ENCODE measurements at regions not wholly inside any gene's neighbourhood (a gene's known extent, or its start where the extent isn't known, plus 50 kb on each side); places are given as distances from the start of the nearest gene placed in this dataset.
"Not testable (repeated sequence)": the region's sequence is repeated elsewhere in the genome, so short reads cannot be mapped to it uniquely, and the experiment has no call there.

DNA sequence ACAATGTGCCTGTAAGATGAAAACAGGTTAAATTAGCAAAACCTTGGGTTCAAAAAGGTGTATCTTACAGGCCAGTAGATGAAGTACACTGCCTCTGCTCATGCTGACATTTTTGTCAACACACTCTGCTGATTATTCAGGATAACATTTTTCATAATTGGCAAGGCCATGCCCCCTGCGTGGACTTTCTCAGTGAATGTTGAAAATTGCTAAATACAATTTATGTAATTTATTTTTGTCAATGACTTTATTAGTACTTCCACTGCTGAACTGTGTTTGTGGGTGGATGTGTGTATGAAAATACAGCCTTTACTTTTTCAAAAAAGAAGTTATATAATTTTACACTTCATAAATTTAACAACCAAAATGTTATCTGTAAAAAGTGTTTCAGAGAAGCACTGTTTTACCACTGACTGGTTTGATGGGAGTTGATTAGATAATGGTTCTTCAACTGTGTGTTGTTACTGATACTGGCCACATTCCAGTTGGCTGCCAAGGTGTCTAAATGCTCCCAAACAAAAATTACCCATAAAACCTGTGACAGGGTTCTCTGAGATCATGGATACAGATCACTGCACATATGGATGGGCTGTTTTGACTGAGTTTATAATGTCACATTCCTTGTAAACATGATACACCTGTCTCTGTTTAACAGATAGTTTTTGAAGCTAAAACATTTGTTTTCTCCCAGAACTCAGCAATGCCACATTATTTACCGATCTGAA is 151.9 kb upstream of the SLC7A11 start:
- ATAC-seq: no peak
- Mint-ChIP-seq H3K36me3 (ENCODE audit: low read depth) (no peaks in the 10 kb centered on the region), H3K4me3 (no peak overlapping the region), H3K27ac (no peak overlapping the region), H3K27me3 (peaks cover 4% of the 10 kb centered on the region), H3K4me1 (no peaks in the 10 kb centered on the region)
- DNase-seq: no peak
- no peaks in the 10 kb centered on the region for H3K9me3 ChIP-seq (ENCODE audit: control insufficient read depth, low read length, poor library complexity, severe bottlenecking)

DNA sequence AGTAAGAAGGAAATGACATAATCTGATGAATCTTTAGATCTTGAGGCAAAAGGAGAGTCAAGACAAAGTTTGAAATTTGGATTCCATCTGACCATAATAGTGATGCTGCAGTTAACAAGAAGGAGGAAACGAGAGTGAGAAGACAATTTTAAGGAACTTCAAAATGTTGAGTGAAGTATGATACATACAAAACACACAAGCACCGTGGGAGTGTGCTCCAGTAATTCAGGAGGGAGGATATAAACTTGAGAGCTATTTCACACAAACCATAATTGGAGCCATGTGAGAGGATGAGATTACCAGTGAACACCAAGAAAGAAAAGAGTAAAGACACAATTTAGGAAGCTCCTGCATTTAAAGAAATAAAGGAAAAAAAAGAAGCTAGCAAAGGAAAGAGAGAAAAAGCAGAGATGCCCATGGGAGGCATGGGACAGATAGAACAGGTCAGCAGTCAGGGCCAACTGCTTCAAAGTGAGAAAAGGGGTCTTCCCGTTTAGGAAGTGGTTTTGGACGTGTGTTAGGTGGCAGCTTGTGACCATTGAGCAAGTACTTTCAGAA is 150.7 kb upstream of the SLC7A11 start:
- DNase-seq (no peak), ATAC-seq (peak; percentile 25)
- H3K36me3 Mint-ChIP-seq (ENCODE audit: low read depth): no peaks in the 10 kb centered on the region
- H3K27me3 Mint-ChIP-seq: peaks cover 4% of the 10 kb centered on the region
- no peaks in the 10 kb centered on the region for H3K9me3 ChIP-seq (ENCODE audit: control insufficient read depth, low read length, poor library complexity, severe bottlenecking)
- H3K4me1 Mint-ChIP-seq: no peaks in the 10 kb centered on the region
- no peak overlapping the region for H3K27ac Mint-ChIP-seq
- H3K4me3 Mint-ChIP-seq: no peak overlapping the region

DNA sequence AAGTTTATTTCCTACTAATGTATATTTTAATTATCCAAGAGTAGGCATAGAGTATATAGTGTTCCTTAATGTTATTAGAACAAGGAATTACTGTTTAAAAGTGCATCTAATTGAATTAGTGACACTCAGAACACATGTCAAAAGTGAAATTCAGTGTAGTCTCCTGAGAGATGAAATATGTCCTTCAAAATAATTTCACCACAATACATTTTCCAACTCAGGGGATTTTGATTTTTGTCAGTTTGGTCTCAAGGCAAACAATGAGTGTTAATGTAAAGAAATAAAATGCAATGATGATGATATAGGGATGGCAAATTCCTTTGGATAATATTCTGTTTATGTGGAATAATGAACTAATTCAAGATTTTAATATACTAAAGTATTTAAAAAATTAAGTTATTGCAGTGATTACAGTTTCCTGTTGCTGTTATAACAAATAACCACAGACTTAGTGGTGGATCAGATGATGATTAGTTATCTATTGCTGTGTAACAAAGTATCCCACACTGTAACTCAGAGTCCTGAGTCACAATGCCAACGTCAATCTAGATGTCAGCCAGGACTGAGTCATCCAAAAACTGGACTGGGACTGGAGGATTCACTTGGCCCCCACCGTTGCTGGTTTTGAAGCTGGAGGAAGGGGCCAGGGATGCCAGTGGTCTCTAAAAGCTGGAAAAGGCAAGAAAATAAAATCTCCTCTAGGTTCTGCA is 148.0 kb upstream of the SLC7A11 start:
- H3K27ac Mint-ChIP-seq: no peak overlapping the region
- ATAC-seq: no peak

DNA sequence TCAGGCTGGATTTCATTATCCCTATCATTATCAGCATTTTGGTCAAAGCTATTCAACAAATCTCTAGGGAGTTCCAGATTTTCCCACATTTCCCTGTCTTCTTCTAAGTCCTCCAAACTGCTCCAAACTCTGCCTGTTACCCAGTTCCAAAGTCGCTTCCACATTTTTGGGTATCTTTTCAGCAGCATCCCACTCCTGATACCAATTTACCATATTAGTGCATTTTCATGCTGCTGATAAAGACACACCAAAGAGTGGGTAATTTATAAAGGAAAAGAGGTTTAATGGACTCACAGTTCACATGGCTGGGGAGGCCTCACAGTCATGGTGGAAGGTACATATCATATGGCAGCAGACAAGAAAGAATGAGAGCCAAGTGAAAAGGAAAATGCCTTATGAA is 132.8 kb upstream of the SLC7A11 start:
- H3K27me3 Mint-ChIP-seq: no peaks in the 10 kb centered on the region
- H3K4me3 Mint-ChIP-seq: no peak overlapping the region
- DNase-seq (no peak), ATAC-seq (no peak)
- H3K36me3 Mint-ChIP-seq (ENCODE audit: low read depth): no peaks in the 10 kb centered on the region
- H3K9me3 ChIP-seq (ENCODE audit: control insufficient read depth, low read length, poor library complexity, severe bottlenecking): no peaks in the 10 kb centered on the region
- no peak overlapping the region for H3K27ac Mint-ChIP-seq
- no peaks in the 10 kb centered on the region for H3K4me1 Mint-ChIP-seq

More for the DNA sequence above, 148.0 kb upstream of the SLC7A11 start:
- no peak for DNase-seq
- H3K9me3 ChIP-seq (ENCODE audit: control insufficient read depth, low read length, poor library complexity, severe bottlenecking): no peaks in the 10 kb centered on the region
- Mint-ChIP-seq H3K4me1 (no peaks in the 10 kb centered on the region), H3K27me3 (no peaks in the 10 kb centered on the region), H3K4me3 (no peak overlapping the region), H3K36me3 (ENCODE audit: low read depth) (no peaks in the 10 kb centered on the region)

DNA sequence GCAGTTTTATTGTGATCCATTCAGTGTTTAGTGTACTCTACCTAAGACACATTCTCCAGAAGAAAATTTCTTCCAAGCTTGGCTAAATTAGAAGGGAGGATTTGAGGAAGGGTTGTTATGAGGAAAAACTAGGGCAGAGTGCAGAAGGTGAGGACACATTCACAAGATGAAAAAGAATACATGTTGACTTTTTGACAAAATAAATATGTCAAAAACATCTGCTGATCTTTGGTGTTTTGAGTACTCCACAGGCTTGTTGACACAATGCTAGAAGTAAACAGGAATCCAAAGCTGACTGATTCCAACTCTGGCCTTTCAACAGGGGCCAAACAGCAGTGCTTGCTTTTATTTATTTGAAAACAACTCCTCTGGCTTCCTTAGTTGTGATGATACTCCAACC is 125.8 kb upstream of the SLC7A11 start:
- no peaks in the 10 kb centered on the region for H3K36me3 Mint-ChIP-seq (ENCODE audit: low read depth)
- H3K27ac Mint-ChIP-seq: no peak overlapping the region
- no peaks in the 10 kb centered on the region for H3K9me3 ChIP-seq (ENCODE audit: control insufficient read depth, low read length, poor library complexity, severe bottlenecking)
- no peaks in the 10 kb centered on the region for H3K27me3 Mint-ChIP-seq
- no peak overlapping the region for H3K4me3 Mint-ChIP-seq
- ATAC-seq (no peak), DNase-seq (no peak)
- no peaks in the 10 kb centered on the region for H3K4me1 Mint-ChIP-seq

DNA sequence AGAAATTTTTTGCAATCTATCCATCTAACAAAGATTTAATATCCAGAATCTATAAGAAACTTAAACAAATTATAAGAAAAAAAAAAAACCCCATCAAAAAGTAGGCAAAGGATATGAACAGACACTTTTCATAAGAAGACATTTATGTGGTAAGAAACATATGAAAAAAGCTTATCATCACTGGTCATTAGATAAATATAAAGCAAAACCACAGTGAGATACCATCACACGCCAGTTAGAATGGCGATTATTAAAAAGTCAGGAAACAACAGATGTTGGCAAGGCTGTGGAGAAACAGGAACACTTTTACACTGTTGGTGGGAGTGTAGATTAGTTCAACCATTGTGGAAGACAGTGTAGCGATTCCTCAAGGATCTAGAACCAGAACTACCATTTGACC is 110.3 kb upstream of the SLC7A11 start:
- not testable (repeated sequence) for H3K27ac Mint-ChIP-seq; H3K36me3 Mint-ChIP-seq (ENCODE audit: low read depth); H3K4me3 Mint-ChIP-seq; ATAC-seq; H3K27me3 Mint-ChIP-seq; H3K4me1 Mint-ChIP-seq; H3K9me3 ChIP-seq (ENCODE audit: control insufficient read depth, low read length, poor library complexity, severe bottlenecking); DNase-seq

DNA sequence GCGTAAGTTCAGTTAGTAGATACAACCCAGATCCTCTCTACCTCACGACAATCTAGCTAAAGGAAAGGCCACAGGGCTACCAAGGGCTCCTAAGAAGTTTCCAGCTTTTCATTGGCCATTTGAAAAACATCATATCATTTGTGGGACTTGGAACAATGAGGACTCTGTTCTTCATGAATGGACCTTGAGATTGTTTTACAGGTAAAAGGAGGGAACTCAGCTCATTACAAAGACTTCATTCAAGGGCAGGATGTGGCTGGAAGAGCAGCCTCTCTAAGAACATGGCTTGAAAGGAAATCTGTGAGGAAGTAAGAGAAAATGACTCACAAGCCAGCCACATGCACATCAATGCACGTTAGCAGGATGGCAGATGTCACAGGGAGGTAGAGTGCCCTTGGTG is 105.9 kb upstream of the SLC7A11 start:
- no peaks in the 10 kb centered on the region for H3K4me1 Mint-ChIP-seq
- no peak for ATAC-seq
- no peaks in the 10 kb centered on the region for H3K36me3 Mint-ChIP-seq (ENCODE audit: low read depth)
- H3K27ac Mint-ChIP-seq: no peak overlapping the region
- H3K9me3 ChIP-seq (ENCODE audit: control insufficient read depth, low read length, poor library complexity, severe bottlenecking): no peaks in the 10 kb centered on the region
- H3K27me3 Mint-ChIP-seq: no peaks in the 10 kb centered on the region
- no peak for DNase-seq
- no peak overlapping the region for H3K4me3 Mint-ChIP-seq

DNA sequence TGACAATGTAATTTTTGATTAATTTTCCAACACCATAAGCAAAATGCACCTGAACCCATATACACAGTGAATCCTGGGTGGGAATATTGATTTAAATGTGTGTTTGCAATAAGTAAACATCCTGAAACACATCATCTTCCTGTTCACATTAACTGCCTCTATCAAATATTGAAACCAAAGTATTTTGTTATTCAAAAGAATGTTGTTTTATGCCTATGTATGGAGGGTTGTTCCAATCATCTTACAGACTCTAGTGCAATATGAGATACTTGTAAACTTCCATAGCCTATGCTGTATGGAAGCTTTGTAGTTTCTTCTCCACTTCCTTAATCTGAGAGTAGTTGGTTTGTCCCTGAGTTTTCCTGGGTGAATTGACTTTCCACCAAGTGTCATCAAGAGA is 105.4 kb upstream of the SLC7A11 start:
- H3K36me3 Mint-ChIP-seq (ENCODE audit: low read depth): no peaks in the 10 kb centered on the region
- no peaks in the 10 kb centered on the region for H3K9me3 ChIP-seq (ENCODE audit: control insufficient read depth, low read length, poor library complexity, severe bottlenecking)
- H3K4me3 Mint-ChIP-seq: no peak overlapping the region
- no peaks in the 10 kb centered on the region for H3K27me3 Mint-ChIP-seq
- DNase-seq (no peak), ATAC-seq (no peak)
- H3K27ac Mint-ChIP-seq: no peak overlapping the region
- H3K4me1 Mint-ChIP-seq: no peaks in the 10 kb centered on the region

DNA sequence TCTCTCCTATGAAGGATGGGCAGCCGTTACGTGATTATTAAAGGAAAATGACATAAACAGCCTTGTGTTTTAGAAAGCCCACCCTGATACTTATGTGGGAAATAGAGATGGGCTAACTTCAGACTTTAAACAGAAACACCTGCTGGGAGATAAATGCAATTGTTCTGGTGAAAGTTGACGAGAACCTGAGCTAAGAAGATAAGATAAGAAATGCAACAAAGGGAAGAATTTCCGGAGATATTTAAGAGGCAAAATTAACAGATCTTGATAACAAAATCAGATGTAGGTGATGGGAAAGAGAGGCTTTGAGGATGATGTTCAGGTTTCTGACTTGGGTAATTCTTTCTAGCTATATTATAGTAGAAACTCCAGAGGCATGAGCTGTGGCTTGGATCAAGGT is 102.7 kb upstream of the SLC7A11 start:
- H3K4me3 Mint-ChIP-seq: no peak overlapping the region
- DNase-seq (no peak), ATAC-seq (no peak)
- no peaks in the 10 kb centered on the region for H3K4me1 Mint-ChIP-seq
- no peak overlapping the region for H3K27ac Mint-ChIP-seq
- no peaks in the 10 kb centered on the region for H3K27me3 Mint-ChIP-seq
- no peaks in the 10 kb centered on the region for H3K9me3 ChIP-seq (ENCODE audit: control insufficient read depth, low read length, poor library complexity, severe bottlenecking)
- no peaks in the 10 kb centered on the region for H3K36me3 Mint-ChIP-seq (ENCODE audit: low read depth)

DNA sequence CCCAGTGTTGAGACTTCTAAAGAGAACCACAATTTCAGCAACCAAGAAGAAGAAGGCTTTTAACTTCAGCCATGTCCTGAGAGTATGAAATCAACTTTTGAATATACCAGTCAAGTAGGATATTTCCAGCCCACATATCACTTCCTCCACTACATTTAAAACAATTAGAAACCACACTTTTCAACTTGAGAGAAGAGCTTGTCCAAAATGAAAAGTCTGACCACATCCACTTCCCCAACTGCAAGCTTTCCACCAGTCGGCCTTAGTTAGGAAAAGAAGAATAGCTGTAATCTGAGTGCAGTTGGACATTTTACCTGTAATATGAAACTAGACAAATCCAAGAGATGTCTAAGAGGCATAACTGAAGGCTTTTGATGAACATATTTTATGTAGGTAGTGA is 101.9 kb upstream of the SLC7A11 start:
- Mint-ChIP-seq H3K4me3 (no peak overlapping the region), H3K27me3 (no peaks in the 10 kb centered on the region), H3K36me3 (ENCODE audit: low read depth) (no peaks in the 10 kb centered on the region), H3K27ac (no peak overlapping the region), H3K4me1 (no peaks in the 10 kb centered on the region)
- no peak for DNase-seq
- ATAC-seq: no peak
- H3K9me3 ChIP-seq (ENCODE audit: control insufficient read depth, low read length, poor library complexity, severe bottlenecking): no peaks in the 10 kb centered on the region

DNA sequence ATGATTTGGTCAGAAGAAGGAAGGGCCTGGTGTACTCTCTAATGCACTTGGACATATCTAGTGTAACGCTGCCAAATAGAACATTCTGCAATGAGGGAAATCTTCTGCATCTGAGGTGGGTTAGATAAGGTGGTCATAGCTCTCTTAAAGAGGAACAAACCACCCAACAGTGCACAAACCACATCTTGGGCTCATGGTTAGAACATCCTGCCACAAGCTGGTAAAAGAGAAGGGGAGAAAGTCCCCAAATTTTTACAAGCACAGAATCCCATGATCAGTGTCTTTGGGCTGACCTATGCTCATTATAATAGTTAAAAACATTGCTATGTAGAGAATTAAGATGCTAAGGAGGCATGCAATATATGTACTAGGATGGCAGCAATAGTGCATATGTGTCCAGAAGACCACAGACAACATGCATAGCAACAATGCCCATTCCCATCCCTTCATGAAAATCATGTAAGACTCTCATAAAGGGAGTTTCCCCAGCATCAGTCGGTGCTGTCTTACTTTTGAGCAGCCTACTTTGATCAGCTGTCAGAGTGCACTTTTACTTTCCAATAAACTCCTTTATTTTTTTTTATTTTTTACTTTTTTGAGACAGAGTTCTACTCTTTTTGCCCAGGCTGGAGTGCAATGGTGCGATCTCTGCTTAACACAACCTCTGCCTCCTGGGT is 99.7 kb upstream of the SLC7A11 start:
- DNase-seq (no peak), ATAC-seq (no peak)
- no peak overlapping the region for H3K4me3 Mint-ChIP-seq
- no peaks in the 10 kb centered on the region for H3K27me3 Mint-ChIP-seq
- H3K27ac Mint-ChIP-seq: no peak overlapping the region
- H3K4me1 Mint-ChIP-seq: no peaks in the 10 kb centered on the region
- no peaks in the 10 kb centered on the region for H3K36me3 Mint-ChIP-seq (ENCODE audit: low read depth)
- no peaks in the 10 kb centered on the region for H3K9me3 ChIP-seq (ENCODE audit: control insufficient read depth, low read length, poor library complexity, severe bottlenecking)

DNA sequence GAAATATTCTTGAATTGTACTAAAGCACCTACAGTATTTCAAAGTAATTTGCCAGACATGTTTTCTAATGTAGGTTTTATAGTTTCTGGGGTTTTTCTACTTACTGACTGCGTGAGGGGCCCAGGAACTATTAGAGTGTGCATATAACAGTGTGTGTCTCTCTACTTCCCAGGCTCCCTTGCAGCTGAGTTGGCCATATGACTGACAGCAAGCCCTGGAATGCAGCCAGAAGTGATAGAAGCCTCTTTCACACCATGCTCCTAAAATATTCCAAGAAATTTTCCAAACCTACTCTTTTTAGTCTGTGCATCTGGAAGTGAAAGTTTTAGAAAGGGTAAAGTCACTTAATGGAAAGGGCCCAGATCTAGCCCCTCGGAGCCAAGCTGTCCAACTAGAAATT is 96.7 kb upstream of the SLC7A11 start:
- no peaks in the 10 kb centered on the region for H3K9me3 ChIP-seq (ENCODE audit: control insufficient read depth, low read length, poor library complexity, severe bottlenecking)
- ATAC-seq: no peak
- no peaks in the 10 kb centered on the region for H3K27me3 Mint-ChIP-seq
- no peak overlapping the region for H3K4me3 Mint-ChIP-seq
- no peak for DNase-seq
- H3K4me1 Mint-ChIP-seq: no peaks in the 10 kb centered on the region
- H3K36me3 Mint-ChIP-seq (ENCODE audit: low read depth): no peaks in the 10 kb centered on the region
- H3K27ac Mint-ChIP-seq: no peak overlapping the region

DNA sequence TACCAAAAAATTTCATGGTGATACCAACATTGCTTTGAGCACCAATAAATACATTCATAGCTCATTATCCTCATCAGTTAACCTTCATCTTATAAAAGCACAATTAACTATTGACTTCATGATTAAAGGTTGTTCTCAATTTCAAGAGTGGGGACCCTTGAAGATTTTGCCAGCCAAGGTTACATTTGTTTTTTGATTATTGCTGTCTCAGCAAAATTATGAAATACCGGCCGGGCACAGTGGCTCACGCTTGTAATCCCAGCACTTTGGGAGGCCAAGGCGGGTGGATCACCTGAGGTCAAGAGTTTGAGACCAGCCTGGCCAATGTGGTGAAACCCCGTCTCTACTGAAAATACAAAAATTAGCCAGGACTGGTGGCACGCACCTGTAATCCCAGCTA is 96.1 kb upstream of the SLC7A11 start:
- H3K36me3 Mint-ChIP-seq (ENCODE audit: low read depth); DNase-seq; H3K9me3 ChIP-seq (ENCODE audit: control insufficient read depth, low read length, poor library complexity, severe bottlenecking); H3K4me1 Mint-ChIP-seq; ATAC-seq; H3K27me3 Mint-ChIP-seq; H3K27ac Mint-ChIP-seq; H3K4me3 Mint-ChIP-seq: not testable (repeated sequence)
